T1000 (cell line): ENCODE measurements at regions not wholly inside any gene's neighbourhood (a gene's known extent, or its start where the extent isn't known, plus 50 kb on each side); places are given as distances from the start of the nearest gene placed in this dataset.
"Not testable (repeated sequence)": the region's sequence is repeated elsewhere in the genome, so short reads cannot be mapped to it uniquely, and the experiment has no call there.

Experiments used
- DNase-seq: peaks from one replicate; lab custom pipeline; 2025; ENCODE audit warnings: mixed read lengths; lab: John Stamatoyannopoulos, UW

DNA sequence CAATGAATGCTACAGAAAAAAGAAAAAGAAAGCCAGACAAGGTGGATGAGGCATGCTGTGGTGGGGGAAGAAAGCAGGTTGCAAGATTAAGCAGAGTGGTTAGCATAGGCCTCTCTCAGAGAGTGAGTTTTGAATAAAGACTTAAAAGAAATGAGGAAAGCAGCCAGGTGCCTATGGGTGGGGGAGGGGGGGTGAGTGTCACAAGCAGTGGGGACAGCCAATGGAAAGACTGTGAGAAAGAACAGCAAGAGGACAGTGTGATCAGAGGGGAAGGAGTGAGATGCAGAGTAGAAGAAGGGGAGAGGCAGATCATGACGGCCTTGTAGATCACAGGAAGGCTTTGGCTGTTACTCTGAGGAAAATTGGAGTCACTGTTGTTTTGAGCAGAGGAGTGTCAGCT lies 162.5 kb downstream of the SOX3 start:
- DNase-seq, result no peak

DNA sequence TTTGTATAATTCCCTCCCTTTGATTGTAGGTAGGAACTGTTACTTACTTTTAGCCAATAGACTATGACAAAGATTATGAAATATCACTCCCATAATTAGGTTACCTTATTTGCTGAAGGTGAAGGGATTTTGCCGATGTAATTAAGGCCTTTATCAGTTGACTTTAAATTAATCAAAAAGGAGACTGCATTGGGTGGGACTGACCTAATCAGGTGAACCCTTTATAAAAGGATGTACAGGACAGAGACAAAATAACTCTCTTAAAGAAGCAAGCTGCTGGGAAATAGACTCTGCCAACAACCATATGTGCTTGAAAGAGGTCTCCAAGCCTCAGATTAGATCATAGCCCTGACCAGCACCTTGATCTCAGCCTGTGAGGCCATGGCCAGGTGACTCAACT lies 167.6 kb downstream of the SOX3 start:
- DNase-seq, result no peak

- peak; percentile 23 for DNase-seq
Observed at GRCh38 chrX:140318296-140318695, 186.6 kb downstream of the SOX3 start.

DNA sequence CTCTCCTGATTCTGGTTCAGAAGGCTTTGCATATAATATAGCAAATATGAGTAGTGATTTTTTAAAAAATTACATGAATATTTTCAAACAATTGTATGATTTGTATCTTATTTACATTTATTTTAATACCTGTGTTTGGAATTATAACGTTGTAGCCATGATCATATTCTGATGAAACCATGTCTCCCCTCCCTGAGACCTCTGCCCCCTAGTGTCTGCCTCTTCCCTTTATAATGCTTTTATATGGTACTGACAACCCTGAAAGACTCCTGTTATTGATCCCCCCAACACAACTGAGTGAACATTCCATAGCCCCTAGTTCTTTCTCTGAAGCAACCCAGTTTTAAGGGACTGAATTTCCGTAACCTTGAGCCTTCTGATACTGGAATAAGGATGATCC lies 187.4 kb downstream of the SOX3 start:
- DNase-seq, result no peak

DNA sequence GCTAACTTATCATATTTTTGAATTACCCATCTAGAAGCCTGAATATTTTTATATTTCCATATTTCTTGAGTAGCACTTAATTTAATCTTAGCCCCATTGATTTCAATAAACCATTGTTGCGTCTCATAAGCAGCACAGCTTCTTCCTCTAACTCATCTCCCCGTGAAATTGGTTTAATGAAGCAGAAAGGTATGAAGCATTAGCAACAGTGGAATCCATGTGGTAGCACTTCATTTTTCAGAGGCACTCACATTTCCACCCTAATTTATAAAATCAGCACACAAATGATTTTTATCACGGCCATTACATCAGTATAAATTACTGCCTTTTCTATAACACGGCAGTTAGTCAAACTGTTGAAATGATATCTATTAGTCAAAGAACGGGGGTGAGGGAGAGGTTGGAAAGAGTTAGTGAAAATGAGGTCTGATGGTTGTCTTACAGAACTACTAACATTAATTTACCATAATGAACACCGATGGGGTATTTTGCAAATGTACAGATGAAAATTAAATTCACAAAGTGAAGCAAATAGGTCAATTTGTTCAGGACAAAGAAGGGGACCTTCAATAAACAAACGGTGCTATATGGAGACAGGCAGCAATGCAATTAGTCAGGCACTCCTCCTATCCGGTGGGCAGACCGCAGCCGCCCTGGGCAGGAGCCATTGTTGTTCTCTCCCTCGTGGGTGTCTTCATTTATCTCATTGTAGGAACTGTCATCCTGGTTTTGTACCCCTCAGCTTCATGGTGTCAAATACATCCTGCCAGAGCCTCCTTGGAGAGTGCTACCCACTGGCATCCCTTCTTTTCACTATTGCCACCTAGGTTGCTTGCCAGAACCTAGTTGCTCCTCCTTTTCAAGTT lies 205.7 kb downstream of the SOX3 start:
- DNase-seq, result no peak

DNA sequence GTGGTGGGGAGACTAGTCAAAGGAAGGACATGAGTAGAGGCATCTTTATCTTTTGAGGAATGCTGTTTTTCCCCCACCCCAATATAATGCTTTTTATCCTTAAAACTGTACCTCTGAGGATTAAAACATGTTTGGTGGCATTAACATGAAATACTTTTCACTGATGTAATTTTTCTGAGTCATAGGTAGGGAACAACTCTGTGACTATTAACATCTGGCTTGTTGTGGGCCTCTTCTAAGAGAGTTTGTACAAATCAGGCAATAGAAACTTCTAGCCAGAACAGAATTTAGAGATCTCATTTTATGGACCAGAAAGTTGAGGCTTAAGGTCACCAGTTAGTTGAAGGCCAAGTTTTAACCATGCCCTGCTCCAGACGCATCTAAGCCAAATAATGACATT lies 207.6 kb downstream of the SOX3 start:
- no peak for DNase-seq

DNA sequence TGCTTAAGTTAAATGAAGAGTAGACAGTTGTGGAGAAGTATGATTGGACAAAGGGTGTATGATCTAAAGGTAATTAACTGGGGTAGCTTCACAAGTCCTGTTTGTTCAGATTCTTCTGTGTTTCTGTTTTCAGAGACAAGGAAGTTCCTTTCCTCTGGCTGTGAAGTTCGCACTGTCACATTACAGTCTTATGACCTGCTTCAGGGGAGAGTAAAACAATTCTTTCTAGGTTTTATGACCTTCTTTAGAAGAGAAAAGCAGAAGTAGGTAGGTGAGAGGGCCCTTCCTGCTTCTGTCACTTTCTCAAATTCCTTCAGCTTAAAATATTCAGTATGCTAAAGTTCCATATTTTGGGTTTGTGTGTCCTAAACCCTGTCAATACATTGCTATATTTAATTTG lies 211.9 kb downstream of the SOX3 start:
- DNase-seq, result no peak

DNA sequence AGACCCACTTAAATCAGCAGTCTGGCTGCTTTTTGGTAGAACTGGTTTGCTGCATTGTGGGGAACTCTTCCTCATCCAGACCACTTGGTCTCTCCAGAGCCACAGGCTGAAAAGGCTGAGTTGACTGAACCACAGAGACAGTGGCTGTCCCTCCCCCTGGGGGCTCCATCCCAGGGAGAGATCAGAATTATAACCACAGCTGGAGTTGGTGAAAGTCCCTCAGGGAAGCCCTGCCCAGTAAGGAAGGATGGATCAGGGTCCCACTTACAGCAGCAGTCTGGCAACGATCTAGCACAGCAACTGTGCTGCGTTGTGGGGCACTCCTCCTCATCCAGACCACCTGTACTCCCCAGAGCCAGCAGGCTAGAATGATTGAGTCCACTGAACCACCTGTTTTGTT lies 212.7 kb downstream of the SOX3 start:
- no peak for DNase-seq

DNA sequence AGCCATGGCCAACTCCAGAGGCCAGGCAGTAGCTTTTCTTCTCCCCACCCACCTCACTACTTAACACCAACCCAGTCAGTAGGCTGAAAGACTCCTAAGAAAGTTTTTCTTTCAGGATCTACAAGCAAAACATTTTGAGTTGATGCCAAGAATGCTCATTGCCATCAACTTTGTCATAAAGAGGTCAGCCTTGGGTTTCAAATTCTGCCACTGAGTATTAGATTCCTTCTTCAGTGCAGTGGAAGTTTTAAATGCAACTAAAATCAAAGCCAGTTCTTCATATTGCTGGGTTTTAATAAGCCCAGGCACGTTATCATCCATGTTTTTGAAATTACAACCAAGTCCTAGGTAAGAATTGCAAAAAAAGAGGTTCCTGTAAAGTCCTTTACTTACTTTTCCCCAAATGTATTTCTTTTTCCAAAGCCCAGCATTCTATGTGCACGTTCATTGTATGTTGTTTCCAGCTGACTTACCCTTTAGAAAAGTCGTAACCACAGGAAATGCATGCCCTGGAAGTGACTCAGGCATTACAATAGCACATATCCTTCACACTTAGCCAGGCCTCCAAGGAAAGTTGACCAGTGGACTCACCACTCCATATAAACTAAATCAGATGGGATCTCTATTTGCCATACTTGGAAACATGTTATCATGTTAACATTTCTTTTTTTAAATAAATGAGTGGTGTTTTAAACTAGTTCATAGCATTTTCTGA lies 229.9 kb downstream of the SOX3 start:
- no peak for DNase-seq

DNA sequence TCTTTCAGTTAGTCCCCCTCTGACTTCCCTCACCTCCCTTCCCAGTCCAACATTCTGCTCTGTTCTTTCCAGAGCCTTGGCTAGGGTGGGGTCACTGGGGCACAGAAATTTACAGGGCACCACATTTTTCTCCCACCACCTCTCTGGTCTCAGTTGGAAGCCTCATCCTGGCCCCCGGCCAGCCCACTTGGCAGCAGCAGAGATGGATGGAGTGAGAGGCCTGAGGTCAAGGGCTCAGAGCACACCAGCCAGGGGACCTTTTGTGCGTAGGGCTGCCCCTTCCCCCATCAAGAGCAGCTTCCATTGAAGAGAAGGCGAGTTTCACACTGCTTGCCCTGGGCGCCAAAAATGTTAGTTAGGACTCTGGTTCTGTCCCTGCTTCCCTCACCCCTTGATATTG lies 230.9 kb downstream of the SOX3 start:
- DNase-seq, result no peak

DNA sequence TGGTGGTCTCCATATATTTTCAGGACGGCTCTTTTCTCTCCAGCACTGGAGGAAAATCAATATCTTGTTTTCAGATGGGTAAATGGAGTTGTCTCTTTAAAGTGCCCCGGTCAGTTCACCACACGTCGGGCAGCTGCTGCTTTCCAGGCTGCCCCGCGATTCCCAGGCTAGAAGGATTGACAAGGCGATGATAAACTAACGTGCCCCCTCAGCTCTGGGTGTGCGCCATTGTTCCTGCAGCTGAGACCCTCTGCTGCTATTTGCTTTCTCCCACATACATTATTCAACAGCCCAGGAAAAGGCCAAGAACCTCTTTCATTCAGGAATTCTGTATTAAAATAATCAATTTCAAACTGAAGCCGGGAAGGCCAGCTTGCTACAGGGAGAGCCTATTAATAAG lies 254.5 kb downstream of the SOX3 start:
- no peak for DNase-seq

DNA sequence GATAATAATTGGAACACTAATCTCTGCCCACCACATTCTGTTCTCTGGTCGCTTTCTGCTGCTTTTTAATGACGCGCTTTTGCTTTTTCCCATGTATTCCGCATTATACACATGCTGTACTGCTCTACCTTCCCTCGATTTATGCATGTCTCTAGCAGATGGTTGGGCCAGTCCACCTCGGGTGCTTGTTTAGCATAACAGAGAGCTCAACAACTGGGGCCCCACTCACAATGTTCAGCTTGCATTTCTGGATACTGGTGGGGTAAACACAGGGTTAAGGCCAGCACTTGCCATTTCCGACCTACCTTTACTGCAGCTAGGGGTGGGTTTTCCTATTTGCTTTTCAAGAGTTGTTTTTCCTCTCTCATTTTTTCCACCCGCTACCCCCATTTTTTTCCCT lies 255.8 kb downstream of the SOX3 start:
- DNase-seq, result no peak

DNA sequence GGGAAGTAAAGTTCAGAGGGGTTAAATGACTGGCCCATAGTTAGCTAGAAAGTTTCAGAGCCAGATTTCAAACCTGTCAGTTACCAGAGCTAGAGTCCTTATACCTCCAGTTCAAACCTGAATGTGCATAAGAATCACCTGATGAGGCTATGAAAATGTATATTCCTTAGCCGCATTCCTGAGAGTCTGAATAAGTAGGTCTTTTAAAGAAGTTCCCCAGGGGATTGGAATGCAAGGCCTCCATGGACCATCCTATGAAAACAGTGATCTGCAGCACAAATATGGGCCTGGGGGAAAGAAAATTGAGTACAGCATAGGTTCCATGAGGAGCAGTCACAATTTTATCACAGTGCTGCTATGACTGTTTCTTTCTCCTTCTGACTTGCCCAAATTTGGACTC lies 263.9 kb upstream of the CXorf66 start:
- no peak for DNase-seq

DNA sequence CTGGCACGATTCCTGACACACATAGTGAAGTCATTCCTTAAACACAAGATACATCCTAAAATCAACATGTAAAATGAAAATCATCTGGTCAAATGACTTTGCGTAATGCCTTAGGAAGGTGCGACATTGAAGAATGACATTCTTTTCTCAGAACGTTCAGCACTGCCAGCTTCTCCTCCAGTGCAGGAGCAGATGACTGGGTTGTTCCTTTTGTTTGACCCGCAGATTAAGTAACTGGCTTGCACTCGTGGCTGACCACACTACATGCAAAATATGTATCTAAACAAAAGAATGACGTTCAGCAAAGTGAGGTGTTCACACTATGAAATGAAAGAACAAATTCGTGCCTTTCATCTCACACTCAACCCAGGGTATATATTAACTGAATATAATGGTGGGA lies 260.7 kb upstream of the CXorf66 start:
- DNase-seq, result not testable (repeated sequence)

- not testable (repeated sequence) for DNase-seq
Observed at GRCh38 chrX:140215894-140216293, 250.6 kb upstream of the CXorf66 start.

GRCh38 chrX:140214518-140214917 lies 249.2 kb upstream of the CXorf66 start:
- not testable (repeated sequence) for DNase-seq

DNA sequence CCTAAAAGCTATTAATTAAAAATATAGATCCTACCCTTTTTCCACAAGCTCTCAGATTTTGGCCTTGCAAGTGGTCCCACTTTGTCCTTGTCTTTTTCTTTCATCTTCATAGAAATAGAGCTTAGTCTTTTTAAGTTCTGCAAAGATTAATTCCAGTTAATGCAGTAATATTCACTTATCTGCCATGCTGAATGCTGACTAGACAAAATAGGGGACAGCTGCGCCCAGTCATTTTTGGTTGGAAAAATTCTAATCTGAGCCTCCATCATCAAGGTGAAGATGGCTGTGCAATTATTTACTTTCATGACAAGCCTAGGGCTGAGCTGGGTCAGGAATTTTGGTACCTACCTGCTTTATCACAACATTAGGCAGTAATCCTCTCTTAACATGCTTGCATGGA lies 241.3 kb upstream of the CXorf66 start:
- DNase-seq, result no peak

DNA sequence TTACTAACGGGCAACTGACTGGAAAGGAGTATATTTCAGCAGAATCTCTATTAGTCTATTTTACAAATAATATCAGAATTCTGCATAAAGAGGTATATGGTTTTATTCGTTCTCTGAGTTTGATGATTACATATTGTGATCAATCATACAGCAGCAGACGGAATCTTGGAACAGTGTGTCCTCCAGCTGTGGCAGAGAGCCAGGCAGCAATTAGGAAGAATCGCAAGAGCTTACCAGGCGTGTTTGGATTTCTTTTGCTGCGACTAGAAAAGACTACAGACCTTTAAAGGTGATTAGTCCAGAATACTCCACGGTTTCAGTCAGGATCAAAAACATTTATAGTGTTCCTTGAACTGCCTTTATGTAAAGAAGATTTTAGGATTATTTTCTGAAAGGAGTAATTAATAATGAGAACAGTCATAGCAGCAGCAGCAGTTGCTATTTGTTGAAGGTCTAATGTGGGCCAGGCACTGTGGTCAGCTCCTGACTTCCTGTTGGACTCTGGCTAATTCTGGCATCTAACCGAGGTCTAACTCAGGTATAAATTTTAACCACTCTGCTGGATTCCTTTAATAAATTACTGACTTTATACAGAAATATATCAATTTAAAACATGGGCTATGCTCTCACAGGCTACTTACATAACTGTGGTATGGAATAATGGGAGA lies 225.3 kb upstream of the CXorf66 start:
- no peak for DNase-seq

DNA sequence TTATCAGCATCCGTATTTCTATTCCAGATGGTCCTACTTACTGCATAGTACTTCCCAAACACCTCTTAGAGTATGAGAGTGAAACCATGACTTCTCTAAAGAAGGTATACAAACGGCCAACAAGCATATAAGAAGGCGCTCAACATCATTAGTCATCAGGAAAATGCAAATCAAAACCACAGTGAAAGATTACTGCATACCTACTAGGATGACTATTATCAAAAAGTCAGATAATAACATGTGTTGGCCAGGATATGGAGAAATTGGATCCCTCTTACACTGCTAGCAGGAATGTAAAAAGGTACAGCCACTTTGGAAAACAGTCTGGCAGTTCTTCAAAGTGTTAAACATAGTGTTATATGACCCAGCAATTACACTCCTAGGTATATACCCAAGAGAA lies 215.3 kb upstream of the CXorf66 start:
- no peak for DNase-seq

- DNase-seq, result no peak
Observed at GRCh38 chrX:140177821-140178220, 212.5 kb upstream of the CXorf66 start.

DNA sequence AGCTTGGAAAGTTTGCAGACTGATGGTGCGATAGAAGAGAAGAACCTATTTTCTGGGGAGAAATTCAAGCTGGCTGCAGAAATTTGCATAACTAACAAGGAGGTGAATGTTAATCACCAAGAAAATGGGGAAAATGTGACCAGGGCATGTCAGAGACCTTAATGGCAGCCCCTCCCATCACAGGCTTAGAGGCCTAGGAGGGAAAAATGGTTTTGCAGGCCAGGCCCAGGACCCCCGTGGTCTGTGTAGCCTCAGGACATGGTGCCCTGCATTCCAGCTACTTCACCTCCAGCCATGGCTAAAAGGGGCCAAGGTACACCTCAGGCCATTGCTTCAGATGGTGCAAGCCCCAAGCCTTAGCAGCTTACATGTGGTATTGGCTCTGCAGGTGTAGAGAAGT lies 207.1 kb upstream of the CXorf66 start:
- no peak for DNase-seq

DNA sequence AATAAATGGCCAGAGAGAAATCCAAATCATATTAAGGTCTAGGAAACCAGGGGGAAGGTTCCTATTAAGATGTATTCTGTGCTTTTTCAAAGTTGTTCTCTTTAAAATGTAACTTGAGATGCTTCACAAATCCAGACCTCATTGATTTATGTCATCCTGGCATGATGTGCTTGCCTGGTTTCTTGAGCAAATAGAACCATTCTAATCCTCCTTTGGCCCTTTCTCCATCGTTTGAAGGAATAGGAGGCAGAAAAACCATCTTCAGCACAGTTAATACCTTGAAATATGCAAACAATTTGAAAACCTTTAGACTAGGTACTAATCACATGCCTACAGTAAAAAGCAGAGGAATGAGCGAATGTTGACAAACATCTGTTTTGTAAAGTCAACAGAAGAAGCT lies 202.2 kb upstream of the CXorf66 start:
- DNase-seq, result no peak

DNA sequence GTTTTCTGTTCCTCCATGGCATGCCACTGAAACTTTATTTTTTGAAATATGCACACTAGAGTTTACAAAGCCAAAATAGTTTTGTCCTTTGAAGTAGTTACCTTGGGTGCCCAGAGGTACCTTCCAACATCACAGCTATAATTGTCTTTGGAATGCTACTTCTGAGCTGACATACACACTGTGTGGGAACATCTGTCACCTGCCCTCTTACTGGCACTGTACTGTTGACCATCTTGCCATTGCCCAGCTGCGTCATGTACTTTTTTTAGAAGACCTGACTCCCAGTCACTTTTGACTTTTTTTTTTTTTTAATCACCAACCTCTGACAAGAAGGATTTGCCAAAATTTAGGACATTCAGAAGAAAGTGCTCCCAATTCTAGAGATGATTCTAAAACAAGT lies 200.5 kb upstream of the CXorf66 start:
- DNase-seq, result no peak
